ENCODE measurements at regions not wholly inside any gene's neighbourhood (a gene's known extent, or its start where the extent isn't known, plus 50 kb on each side); places are given as distances from the start of the nearest gene placed in this dataset.
"Not testable (repeated sequence)": the region's sequence is repeated elsewhere in the genome, so short reads cannot be mapped to it uniquely, and the experiment has no call there.

GRCh38 chr10:46095943-46096342, 49.9 kb upstream of the MSMB start:
- H3K27me3 ChIP-seq (ENCODE audit: control insufficient read depth, insufficient read depth); H3K4me3 ChIP-seq (ENCODE audit: low read length); H3K4me1 ChIP-seq (ENCODE audit: control insufficient read depth, insufficient read depth, low read length); DNase-seq; H3K27ac ChIP-seq (ENCODE audit: low read length); intact Hi-C loops (cut with DNase I); ATAC-seq; H3K9me3 ChIP-seq (ENCODE audit: control insufficient read depth, low read length): not testable (repeated sequence)
- 86% methylated on average over 5 of the region's 5 CpGs for WGBS

GRCh38 chr10:46096446-46096845, 50.4 kb upstream of the MSMB start:
- Histone ChIP-seq H3K27me3 (ENCODE audit: control insufficient read depth, insufficient read depth) (no peaks in the 10 kb centered on the region), H3K27ac (ENCODE audit: low read length) (no peak overlapping the region), H3K9me3 (ENCODE audit: control insufficient read depth, low read length) (no peaks in the 10 kb centered on the region), H3K4me1 (ENCODE audit: control insufficient read depth, insufficient read depth, low read length) (no peaks in the 10 kb centered on the region), H3K4me3 (ENCODE audit: low read length) (no peak overlapping the region)
- WGBS: 94% methylated on average over 4 of the region's 4 CpGs
- DNase-seq: no peak
- intact Hi-C loops (cut with DNase I): no loop called here
- no peak for ATAC-seq

GRCh38 chr10:46096909-46097575, 51.0 kb upstream of the MSMB start:
- no peak for DNase-seq
- H3K27ac ChIP-seq (ENCODE audit: low read length): no peak overlapping the region
- 76% methylated on average over 8 of the region's 8 CpGs for WGBS
- no peak overlapping the region for H3K4me3 ChIP-seq (ENCODE audit: low read length)
- no peaks in the 10 kb centered on the region for H3K27me3 ChIP-seq (ENCODE audit: control insufficient read depth, insufficient read depth)
- ATAC-seq: no peak
- H3K4me1 ChIP-seq (ENCODE audit: control insufficient read depth, insufficient read depth, low read length): no peaks in the 10 kb centered on the region
- intact Hi-C loops (cut with DNase I): no loop called here
- no peaks in the 10 kb centered on the region for H3K9me3 ChIP-seq (ENCODE audit: control insufficient read depth, low read length)

- Histone ChIP-seq H3K4me3 (ENCODE audit: low read length) (no peak overlapping the region), H3K27ac (ENCODE audit: low read length) (no peak overlapping the region), H3K9me3 (ENCODE audit: control insufficient read depth, low read length) (no peaks in the 10 kb centered on the region), H3K4me1 (ENCODE audit: control insufficient read depth, insufficient read depth, low read length) (no peaks in the 10 kb centered on the region), H3K27me3 (ENCODE audit: control insufficient read depth, insufficient read depth) (no peaks in the 10 kb centered on the region)
- no peak for DNase-seq
- intact Hi-C loops (cut with DNase I): no loop called here
- 90% methylated on average over 14 of the region's 14 CpGs for WGBS
- ATAC-seq: no peak
Measured at GRCh38 chr10:46097576-46098317, 51.7 kb upstream of the MSMB start.

GRCh38 chr10:46098386-46098785, 52.3 kb upstream of the MSMB start:
- intact Hi-C loops (cut with DNase I): no loop called here
- 86% methylated on average over 7 of the region's 7 CpGs for WGBS

GRCh38 chr10:46098925-46099324, 52.9 kb upstream of the MSMB start:
- H3K27ac ChIP-seq (ENCODE audit: low read length); ATAC-seq; H3K4me1 ChIP-seq (ENCODE audit: control insufficient read depth, insufficient read depth, low read length); H3K4me3 ChIP-seq (ENCODE audit: low read length); DNase-seq; H3K9me3 ChIP-seq (ENCODE audit: control insufficient read depth, low read length); intact Hi-C loops (cut with DNase I); H3K27me3 ChIP-seq (ENCODE audit: control insufficient read depth, insufficient read depth): not testable (repeated sequence)
- 80% methylated on average over 4 of the region's 4 CpGs for WGBS

More at GRCh38 chr10:46098386-46098785, 52.3 kb upstream of the MSMB start:
- no peaks in the 10 kb centered on the region for H3K4me1 ChIP-seq (ENCODE audit: control insufficient read depth, insufficient read depth, low read length)
- H3K27ac ChIP-seq (ENCODE audit: low read length): no peak overlapping the region
- no peak for ATAC-seq
- H3K27me3 ChIP-seq (ENCODE audit: control insufficient read depth, insufficient read depth): no peaks in the 10 kb centered on the region
- H3K9me3 ChIP-seq (ENCODE audit: control insufficient read depth, low read length): no peaks in the 10 kb centered on the region
- no peak for DNase-seq
- no peak overlapping the region for H3K4me3 ChIP-seq (ENCODE audit: low read length)

GRCh38 chr10:46104071-46104585, 58.1 kb upstream of the MSMB start:
- intact Hi-C loops (cut with DNase I): loop anchor here in 1 of 4 donors (10.0 kb wide), 1 partner anchor 181 kb away; the partner anchor contains the start of gene ANTXRL
- no peak for DNase-seq
- H3K4me3 ChIP-seq (ENCODE audit: low read length): no peak overlapping the region
- no peaks in the 10 kb centered on the region for H3K4me1 ChIP-seq (ENCODE audit: control insufficient read depth, insufficient read depth, low read length)
- H3K27me3 ChIP-seq (ENCODE audit: control insufficient read depth, insufficient read depth): no peaks in the 10 kb centered on the region
- WGBS: 75% methylated on average over 4 of the region's 4 CpGs
- H3K9me3 ChIP-seq (ENCODE audit: control insufficient read depth, low read length): no peaks in the 10 kb centered on the region
- no peak overlapping the region for H3K27ac ChIP-seq (ENCODE audit: low read length)
- ATAC-seq: no peak

GRCh38 chr10:46105416-46105815, 59.3 kb upstream of the MSMB start:
- H3K4me3 ChIP-seq (ENCODE audit: low read length); H3K9me3 ChIP-seq (ENCODE audit: control insufficient read depth, low read length); H3K27ac ChIP-seq (ENCODE audit: low read length); ATAC-seq; H3K4me1 ChIP-seq (ENCODE audit: control insufficient read depth, insufficient read depth, low read length); DNase-seq; H3K27me3 ChIP-seq (ENCODE audit: control insufficient read depth, insufficient read depth): not testable (repeated sequence)
- intact Hi-C loops (cut with DNase I): loop anchor here in 3 of 4 donors (5.0 to 10.0 kb wide), 2 partner anchors 177 to 179 kb away; partner anchors contain the start of gene ANTXRL (in 1 of the 3)
- 57% methylated on average over 9 of the region's 9 CpGs for WGBS

- 2% methylated on average over 32 of the region's 32 CpGs for WGBS
- not testable (repeated sequence) for DNase-seq; H3K4me1 ChIP-seq (ENCODE audit: control insufficient read depth, insufficient read depth, low read length); H3K27me3 ChIP-seq (ENCODE audit: control insufficient read depth, insufficient read depth); H3K9me3 ChIP-seq (ENCODE audit: control insufficient read depth, low read length); H3K27ac ChIP-seq (ENCODE audit: low read length)
- peak overlapping the region; percentile 77 for H3K4me3 ChIP-seq (ENCODE audit: low read length)
- intact Hi-C loops (cut with DNase I): loop anchor here in 3 of 4 donors (5.0 to 10.0 kb wide), 2 partner anchors 176 to 179 kb away; partner anchors contain the start of gene ANTXRL (in 1 of the 3)
- peak; percentile 38 to 40 for ATAC-seq
Measured at GRCh38 chr10:46105856-46106409, 59.9 kb upstream of the MSMB start.

GRCh38 chr10:46106410-46107255, 60.6 kb upstream of the MSMB start:
- ATAC-seq: peak; percentile 99 to 100
- no peaks in the 10 kb centered on the region for H3K4me1 ChIP-seq (ENCODE audit: control insufficient read depth, insufficient read depth, low read length)
- intact Hi-C loops (cut with DNase I): loop anchor here in 3 of 4 donors (5.0 to 10.0 kb wide), 2 partner anchors 176 to 178 kb away; partner anchors contain the start of gene ANTXRL (in 1 of the 3)
- H3K9me3 ChIP-seq (ENCODE audit: control insufficient read depth, low read length): no peaks in the 10 kb centered on the region
- DNase-seq: peak; percentile 62 to 88 (median 82)
- 3% methylated on average over 54 of the region's 55 CpGs for whole genome bisulfite sequencing
- no peaks in the 10 kb centered on the region for H3K27me3 ChIP-seq (ENCODE audit: control insufficient read depth, insufficient read depth)
- peak overlapping the region; percentile 16 for H3K27ac ChIP-seq (ENCODE audit: low read length)
- H3K4me3 ChIP-seq (ENCODE audit: low read length): peak overlapping the region; percentile 77

Measured in right cardiac atrium (tissue), 5 donors.